ENCODE measurements at regions not wholly inside any gene's neighbourhood (a gene's known extent, or its start where the extent isn't known, plus 50 kb on each side); places are given as distances from the start of the nearest gene placed in this dataset.

DNA sequence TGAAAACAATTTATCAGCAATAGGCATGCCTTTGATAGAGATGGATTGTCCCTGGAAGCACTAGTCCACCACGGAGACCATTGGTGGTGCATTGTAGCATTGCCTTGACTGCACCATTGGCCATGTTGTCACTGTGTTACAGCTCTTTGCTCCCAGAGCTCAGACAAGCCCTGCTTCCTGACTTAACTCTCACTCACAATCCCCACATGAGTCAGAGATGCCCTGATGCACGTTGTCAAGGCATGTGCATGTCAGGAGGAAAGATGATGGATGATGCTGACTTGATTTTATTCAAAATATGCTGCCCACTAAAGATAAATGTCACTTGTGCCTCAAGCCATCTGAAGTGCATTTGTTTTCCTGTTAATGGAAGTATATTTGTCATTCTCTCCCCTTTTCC lies 266.1 kb downstream of the ARRDC4 start:
- Histone ChIP-seq H3K4me1 (ENCODE audit: control insufficient read depth, low read length) (no peaks in the 10 kb centered on the region), H3K27ac (ENCODE audit: low read depth, low read length) (no peak overlapping the region), H3K4me2 (ENCODE audit: low read length) (no peak overlapping the region), H3K4me3 (ENCODE audit: low read length) (no peak overlapping the region), H3K79me2 (ENCODE audit: control insufficient read depth, low read length) (no peaks in the 10 kb centered on the region), H3K27me3 (ENCODE audit: control insufficient read depth, low read length) (no peaks in the 10 kb centered on the region), H4K20me1 (ENCODE audit: control insufficient read depth, insufficient read depth, low read depth, low read length) (no peaks in the 10 kb centered on the region), H3K9me3 (ENCODE audit: control insufficient read depth, insufficient read depth, low read length) (no peaks in the 10 kb centered on the region), H3K36me3 (ENCODE audit: control insufficient read depth, low read length) (no peaks in the 10 kb centered on the region), H3K9me2 (replicated peaks; ENCODE audit: control insufficient read depth, low read length) (no peaks in the 10 kb centered on the region; the same call in 1 of the 2 replicates), H3F3A (ENCODE audit: control insufficient read depth, insufficient read depth) (no peaks in the 10 kb centered on the region)
- TF ChIP-seq, protein P1, sequence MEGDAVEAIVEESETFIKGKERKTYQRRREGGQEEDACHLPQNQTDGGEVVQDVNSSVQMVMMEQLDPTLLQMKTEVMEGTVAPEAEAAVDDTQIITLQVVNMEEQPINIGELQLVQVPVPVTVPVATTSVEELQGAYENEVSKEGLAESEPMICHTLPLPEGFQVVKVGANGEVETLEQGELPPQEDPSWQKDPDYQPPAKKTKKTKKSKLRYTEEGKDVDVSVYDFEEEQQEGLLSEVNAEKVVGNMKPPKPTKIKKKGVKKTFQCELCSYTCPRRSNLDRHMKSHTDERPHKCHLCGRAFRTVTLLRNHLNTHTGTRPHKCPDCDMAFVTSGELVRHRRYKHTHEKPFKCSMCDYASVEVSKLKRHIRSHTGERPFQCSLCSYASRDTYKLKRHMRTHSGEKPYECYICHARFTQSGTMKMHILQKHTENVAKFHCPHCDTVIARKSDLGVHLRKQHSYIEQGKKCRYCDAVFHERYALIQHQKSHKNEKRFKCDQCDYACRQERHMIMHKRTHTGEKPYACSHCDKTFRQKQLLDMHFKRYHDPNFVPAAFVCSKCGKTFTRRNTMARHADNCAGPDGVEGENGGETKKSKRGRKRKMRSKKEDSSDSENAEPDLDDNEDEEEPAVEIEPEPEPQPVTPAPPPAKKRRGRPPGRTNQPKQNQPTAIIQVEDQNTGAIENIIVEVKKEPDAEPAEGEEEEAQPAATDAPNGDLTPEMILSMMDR (IDR thresholded peaks at IDR 0.05; ENCODE audit: low read depth, low read length, poor library complexity, severe bottlenecking): no peak
- no peak for TF ChIP-seq EZH2phosphoT487 (IDR thresholded peaks at IDR 0.05; ENCODE audit: borderline replicate concordance, low read length)

DNA sequence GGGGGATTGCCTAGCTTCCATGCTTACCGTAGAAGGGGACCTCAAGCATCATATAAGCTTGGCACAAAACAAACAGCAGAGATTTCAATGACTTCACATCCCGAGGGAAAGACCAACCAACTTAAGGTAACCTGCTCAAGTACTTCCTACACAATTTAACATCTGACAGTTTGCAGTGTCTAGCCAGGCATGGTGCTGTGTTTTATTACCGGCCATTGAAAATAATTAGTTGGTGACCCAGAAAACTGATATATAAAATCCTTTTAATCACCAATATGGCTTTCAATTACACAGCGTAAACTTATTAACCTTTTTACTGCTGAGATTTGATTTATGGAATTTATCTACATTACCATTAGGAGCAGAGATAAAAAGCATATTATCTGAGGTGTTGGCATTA lies 268.3 kb downstream of the ARRDC4 start:
- no peak overlapping the region for H3K4me2 ChIP-seq (ENCODE audit: low read length)
- H3K27ac ChIP-seq (ENCODE audit: low read depth, low read length): no peak overlapping the region
- no peaks in the 10 kb centered on the region for H3K79me2 ChIP-seq (ENCODE audit: control insufficient read depth, low read length)
- H3K9me2 ChIP-seq (replicated peaks; ENCODE audit: control insufficient read depth, low read length): no peaks in the 10 kb centered on the region; the same call in 1 of the 2 replicates
- no peaks in the 10 kb centered on the region for H3K9me3 ChIP-seq (ENCODE audit: control insufficient read depth, insufficient read depth, low read length)
- no peaks in the 10 kb centered on the region for H3K4me1 ChIP-seq (ENCODE audit: control insufficient read depth, low read length)
- no peak overlapping the region for H3K4me3 ChIP-seq (ENCODE audit: low read length)
- TF ChIP-seq EZH2phosphoT487 (IDR thresholded peaks at IDR 0.05; ENCODE audit: borderline replicate concordance, low read length): no peak
- TF ChIP-seq, protein P1 (IDR thresholded peaks at IDR 0.05; ENCODE audit: low read depth, low read length, poor library complexity, severe bottlenecking): no peak
- H4K20me1 ChIP-seq (ENCODE audit: control insufficient read depth, insufficient read depth, low read depth, low read length): no peaks in the 10 kb centered on the region
- H3F3A ChIP-seq (ENCODE audit: control insufficient read depth, insufficient read depth): no peaks in the 10 kb centered on the region
- no peaks in the 10 kb centered on the region for H3K27me3 ChIP-seq (ENCODE audit: control insufficient read depth, low read length)
- H3K36me3 ChIP-seq (ENCODE audit: control insufficient read depth, low read length): no peaks in the 10 kb centered on the region

DNA sequence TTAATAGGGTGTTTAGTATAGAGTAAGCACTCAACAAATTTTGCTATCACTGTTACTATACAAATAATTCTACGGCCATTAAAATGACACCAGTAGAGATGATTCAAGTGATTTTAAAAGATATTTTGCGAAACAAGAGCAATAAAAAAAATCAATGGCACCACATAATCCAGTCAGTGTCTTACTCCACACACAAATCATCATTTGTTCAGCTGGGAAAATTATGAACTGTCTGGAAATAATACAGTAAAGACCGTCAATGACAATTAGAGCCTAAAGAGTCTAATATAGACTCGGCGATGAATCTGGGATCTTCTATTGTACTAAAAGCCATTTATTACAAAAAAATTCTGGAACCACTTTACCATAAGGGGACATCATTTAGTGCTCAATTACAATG lies 270.5 kb downstream of the ARRDC4 start:
- no peaks in the 10 kb centered on the region for H3K4me1 ChIP-seq (ENCODE audit: control insufficient read depth, low read length)
- no peaks in the 10 kb centered on the region for H3K27me3 ChIP-seq (ENCODE audit: control insufficient read depth, low read length)
- H3K36me3 ChIP-seq (ENCODE audit: control insufficient read depth, low read length): no peaks in the 10 kb centered on the region
- no peaks in the 10 kb centered on the region; the same call in 1 of the 2 replicates for H3K9me2 ChIP-seq (replicated peaks; ENCODE audit: control insufficient read depth, low read length)
- no peak overlapping the region for H3K27ac ChIP-seq (ENCODE audit: low read depth, low read length)
- no peaks in the 10 kb centered on the region for H3K79me2 ChIP-seq (ENCODE audit: control insufficient read depth, low read length)
- TF ChIP-seq, protein P1 (IDR thresholded peaks at IDR 0.05; ENCODE audit: low read depth, low read length, poor library complexity, severe bottlenecking): no peak
- no peak for TF ChIP-seq EZH2phosphoT487 (IDR thresholded peaks at IDR 0.05; ENCODE audit: borderline replicate concordance, low read length)
- H3K4me3 ChIP-seq (ENCODE audit: low read length): no peak overlapping the region
- H4K20me1 ChIP-seq (ENCODE audit: control insufficient read depth, insufficient read depth, low read depth, low read length): no peaks in the 10 kb centered on the region
- H3K4me2 ChIP-seq (ENCODE audit: low read length): no peak overlapping the region
- H3F3A ChIP-seq (ENCODE audit: control insufficient read depth, insufficient read depth): no peaks in the 10 kb centered on the region
- no peaks in the 10 kb centered on the region for H3K9me3 ChIP-seq (ENCODE audit: control insufficient read depth, insufficient read depth, low read length)

Data from DOHH2 (cell line).